CD4-positive, alpha-beta T cell (primary cell): ENCODE measurements at regions not wholly inside any gene's neighbourhood (a gene's known extent, or its start where the extent isn't known, plus 50 kb on each side); places are given as distances from the start of the nearest gene placed in this dataset.

ENCODE experiments used
- ATAC-seq: fragments of 200-7000 bp; cut with Tn5 transposase; one replicate; pipeline ENCODE4 v1.10.0; 2022; ENCODE audit warnings: mild to moderate bottlenecking; ENCODE audit not compliant: poor library complexity
- CTCF ChIA-PET: fragments of 350-600 bp; sonication (Branson Sonifier 250); formaldehyde crosslinking; loops from one replicate; lab custom pipeline; 2021; ENCODE audit warnings: antibody characterized with exemption, inconsistent platforms; lab: Charles Lee
- POLR2A ChIA-PET: fragments of 350-600 bp; sonication (Branson Sonifier 250); formaldehyde crosslinking; loops from one replicate; lab custom pipeline; 2021; ENCODE audit warnings: antibody characterized with exemption, inconsistent platforms; lab: Charles Lee
- DNase-seq, 14 experiments: peaks; one replicate each; pipeline ENCODE4 v3.0.0-alpha.2; 2013 to 2020; ENCODE audit warnings: mixed read lengths in 2 of 14
- H3K27ac ChIP-seq, 2 donors: one replicate each; pipeline versions ENCODE4 v1.5.1 to v1.7.0; 2013; ENCODE audit warnings: low read length in 2 of 2, low read depth in 1 of 2, mild to moderate bottlenecking in 1 of 2
- H3K27me3 ChIP-seq, 2 experiments: 1 replicate in 1 of 2; 2 replicates in 1 of 2; pipeline versions ENCODE4 v1.6.1 to v1.7.0; 2013; ENCODE audit warnings: low read length in 2 of 2, control low read depth in 1 of 2, mild to moderate bottlenecking in 1 of 2, moderate library complexity in 1 of 2; ENCODE audit not compliant: insufficient read depth in 2 of 2, control insufficient read depth in 1 of 2
- H3K36me3 ChIP-seq: one replicate; pipeline ENCODE4 v1.6.1; 2013; ENCODE audit warnings: low read length, control low read depth; ENCODE audit not compliant: insufficient read depth
- H3K4me1 ChIP-seq: one replicate; pipeline ENCODE4 v1.6.1; 2013; ENCODE audit warnings: low read length, control low read depth; ENCODE audit not compliant: insufficient read depth
- H3K4me3 ChIP-seq: one replicate; pipeline ENCODE4 v1.5.1; 2013; ENCODE audit warnings: mild to moderate bottlenecking, low read length, moderate library complexity
- H3K9me3 ChIP-seq, 2 experiments: 1 replicate in 1 of 2; 2 replicates in 1 of 2; pipeline versions ENCODE4 v1.6.1 to v1.7.0; 2013; ENCODE audit warnings: low read length in 2 of 2, mild to moderate bottlenecking in 2 of 2, control low read depth in 1 of 2, moderate library complexity in 1 of 2; ENCODE audit not compliant: control insufficient read depth in 1 of 2, insufficient read depth in 1 of 2
- H3K27ac Mint-ChIP-seq: one replicate; pipeline ENCODE4 v1.8.0; 2020; ENCODE audit warnings: mixed read lengths
- H3K27me3 Mint-ChIP-seq: one replicate; pipeline ENCODE4 v1.8.0; 2021; ENCODE audit warnings: mixed read lengths
- H3K36me3 Mint-ChIP-seq: one replicate; pipeline ENCODE4 v1.8.0; 2021; ENCODE audit warnings: low read depth, mixed read lengths
- H3K4me1 Mint-ChIP-seq: one replicate; pipeline ENCODE4 v1.8.0; 2021; ENCODE audit warnings: low read depth, mixed read lengths
- H3K4me3 Mint-ChIP-seq: one replicate; pipeline ENCODE4 v1.8.0; 2020; ENCODE audit warnings: mild to moderate bottlenecking, mixed read lengths
- H3K9me3 Mint-ChIP-seq: one replicate; pipeline ENCODE4 v1.8.0; 2020; ENCODE audit warnings: mixed read lengths
- intact Hi-C, 2 experiments: fragments of 100-400 bp; cut with DNase I in 1 of 2; cut with micrococcal nuclease in 1 of 2; formaldehyde crosslinking; loops; one replicate each; pipeline versions ENCODE4 v1.15.1 to v1.9.0; 2023 to 2025; cut with DNase I, micrococcal nuclease
- TF ChIP-seq, protein P1 (sequence below): fragments of 200-600 bp; IDR thresholded peaks from one replicate; pipeline ENCODE4 v1.8.0; 2022; ENCODE audit warnings: antibody characterized with exemption, mild to moderate bottlenecking

DNA sequence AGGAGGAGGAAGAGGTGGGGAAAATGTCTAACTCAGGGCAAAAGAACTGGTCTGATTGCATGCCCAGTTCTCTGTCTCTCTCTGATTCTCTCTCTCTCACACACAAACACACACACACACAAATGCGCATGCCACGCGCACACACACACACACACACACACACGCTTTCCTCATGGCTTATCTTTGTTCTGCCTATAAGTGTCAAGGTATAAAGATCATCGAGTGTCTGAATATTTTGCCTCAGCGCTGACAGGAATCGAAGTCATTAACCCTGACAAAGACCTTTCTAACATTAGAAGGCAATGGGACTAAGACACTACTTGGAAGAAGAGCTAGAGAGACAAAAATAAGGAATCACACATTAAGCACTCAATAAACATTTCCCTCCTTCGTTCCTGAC lies 497.1 kb upstream of the KLHL29 start:
- CTCF ChIA-PET: interaction anchor here (0.6 kb wide), 1 partner anchor 24 kb away, joined by 3 read pairs; no protein-coding TSS in a partner anchor
- H3K27me3 Mint-ChIP-seq: peaks cover 8% of the 10 kb centered on the region

DNA sequence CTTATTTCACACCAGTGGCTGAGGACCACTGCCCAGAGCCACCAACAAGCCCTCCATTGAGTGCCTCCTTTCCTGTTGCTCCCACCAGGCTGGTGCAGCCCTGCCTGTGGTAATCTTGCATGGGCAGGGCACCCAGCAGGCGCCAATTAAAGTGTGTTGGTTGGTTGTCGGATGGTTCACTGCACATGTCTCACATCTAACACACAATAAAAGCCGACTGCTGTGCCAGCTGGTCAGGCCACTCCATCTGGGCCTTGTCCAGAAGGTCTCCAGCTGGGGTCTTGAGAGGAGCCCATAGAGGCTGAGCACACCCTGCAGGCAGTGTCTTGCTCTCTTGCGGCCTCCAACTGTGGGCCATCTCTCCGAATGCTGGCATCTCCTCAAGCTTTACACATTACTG lies 494.8 kb upstream of the KLHL29 start:
- Mint-ChIP-seq H3K4me1 (no peaks in the 10 kb centered on the region), H3K27ac (no peak overlapping the region), H3K4me3 (no peak overlapping the region), H3K9me3 (no peaks in the 10 kb centered on the region), H3K27me3 (peaks cover 8% of the 10 kb centered on the region), H3K36me3 (no peaks in the 10 kb centered on the region)
- no peaks in the 10 kb centered on the region for H3K9me3 ChIP-seq
- no peak for DNase-seq
- intact Hi-C loops: no loop called here
- ChIA-PET POLR2A (no interaction called here), CTCF (no interaction called here)
- TF ChIP-seq, protein P1, sequence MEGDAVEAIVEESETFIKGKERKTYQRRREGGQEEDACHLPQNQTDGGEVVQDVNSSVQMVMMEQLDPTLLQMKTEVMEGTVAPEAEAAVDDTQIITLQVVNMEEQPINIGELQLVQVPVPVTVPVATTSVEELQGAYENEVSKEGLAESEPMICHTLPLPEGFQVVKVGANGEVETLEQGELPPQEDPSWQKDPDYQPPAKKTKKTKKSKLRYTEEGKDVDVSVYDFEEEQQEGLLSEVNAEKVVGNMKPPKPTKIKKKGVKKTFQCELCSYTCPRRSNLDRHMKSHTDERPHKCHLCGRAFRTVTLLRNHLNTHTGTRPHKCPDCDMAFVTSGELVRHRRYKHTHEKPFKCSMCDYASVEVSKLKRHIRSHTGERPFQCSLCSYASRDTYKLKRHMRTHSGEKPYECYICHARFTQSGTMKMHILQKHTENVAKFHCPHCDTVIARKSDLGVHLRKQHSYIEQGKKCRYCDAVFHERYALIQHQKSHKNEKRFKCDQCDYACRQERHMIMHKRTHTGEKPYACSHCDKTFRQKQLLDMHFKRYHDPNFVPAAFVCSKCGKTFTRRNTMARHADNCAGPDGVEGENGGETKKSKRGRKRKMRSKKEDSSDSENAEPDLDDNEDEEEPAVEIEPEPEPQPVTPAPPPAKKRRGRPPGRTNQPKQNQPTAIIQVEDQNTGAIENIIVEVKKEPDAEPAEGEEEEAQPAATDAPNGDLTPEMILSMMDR: no peak
- ATAC-seq: no peak
- H3K36me3 ChIP-seq: no peaks in the 10 kb centered on the region
- no peak overlapping the region for H3K27ac ChIP-seq
- H3K27me3 ChIP-seq: no peaks in the 10 kb centered on the region
- no peaks in the 10 kb centered on the region for H3K4me1 ChIP-seq
- H3K4me3 ChIP-seq: no peak overlapping the region

More for the DNA sequence above, 497.1 kb upstream of the KLHL29 start:
- Histone ChIP-seq H3K4me3 (no peak overlapping the region), H3K9me3 (no peaks in the 10 kb centered on the region), H3K27ac (no peak overlapping the region), H3K4me1 (no peaks in the 10 kb centered on the region), H3K36me3 (no peaks in the 10 kb centered on the region), H3K27me3 (no peaks in the 10 kb centered on the region)
- TF ChIP-seq, protein P1: no peak
- Mint-ChIP-seq H3K9me3 (no peaks in the 10 kb centered on the region), H3K4me1 (no peaks in the 10 kb centered on the region), H3K27ac (no peak overlapping the region), H3K4me3 (no peak overlapping the region), H3K36me3 (no peaks in the 10 kb centered on the region)
- DNase-seq (no peak), ATAC-seq (no peak)
- POLR2A ChIA-PET: no interaction called here
- intact Hi-C loops: no loop called here

DNA sequence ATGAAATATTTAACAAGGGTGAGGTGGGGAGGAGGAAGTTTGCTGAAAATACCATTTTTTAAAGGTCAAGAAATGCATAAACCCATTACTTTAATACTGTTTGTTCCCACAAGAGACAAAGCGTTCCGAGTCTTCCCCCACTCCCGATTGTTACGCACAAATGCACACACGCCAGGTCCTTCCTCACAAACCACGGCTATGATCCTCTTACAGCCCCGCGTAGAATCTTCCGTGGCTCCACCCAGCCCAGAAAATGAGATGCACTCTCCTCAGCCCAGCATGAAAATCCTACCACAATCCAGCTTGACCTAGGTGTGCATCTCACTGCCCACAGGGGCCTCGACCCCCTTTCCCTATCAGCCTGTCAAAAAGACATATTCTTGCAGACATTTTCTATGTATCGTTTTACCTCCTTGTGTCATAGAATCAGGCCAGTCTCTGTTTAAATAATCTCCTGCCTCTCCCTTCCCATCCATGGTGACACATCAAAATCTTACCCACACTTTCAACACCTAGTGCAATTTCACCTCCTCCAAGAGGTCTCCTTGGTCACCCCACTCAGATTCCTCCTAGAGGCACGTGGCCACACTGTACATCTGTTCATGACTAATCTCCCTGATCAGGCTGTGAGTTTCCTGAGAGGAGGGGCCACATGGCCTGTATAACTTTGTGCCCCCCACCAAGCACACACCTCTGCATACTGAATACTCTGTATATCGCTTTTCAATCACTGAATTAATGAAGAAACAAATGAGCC lies 491.0 kb upstream of the KLHL29 start:
- Histone ChIP-seq H3K27me3 (no peaks in the 10 kb centered on the region), H3K9me3 (no peaks in the 10 kb centered on the region), H3K36me3 (no peaks in the 10 kb centered on the region), H3K4me3 (no peak overlapping the region), H3K4me1 (no peaks in the 10 kb centered on the region), H3K27ac (no peak overlapping the region)
- H3K27me3 Mint-ChIP-seq: no peaks in the 10 kb centered on the region
- no peaks in the 10 kb centered on the region for H3K4me1 Mint-ChIP-seq
- CTCF ChIA-PET: no interaction called here
- TF ChIP-seq, protein P1: no peak
- H3K27ac Mint-ChIP-seq: no peak overlapping the region
- DNase-seq (no peak), ATAC-seq (no peak)
- no peak overlapping the region for H3K4me3 Mint-ChIP-seq
- POLR2A ChIA-PET: no interaction called here
- no peaks in the 10 kb centered on the region for H3K36me3 Mint-ChIP-seq
- intact Hi-C loops: no loop called here
- no peaks in the 10 kb centered on the region for H3K9me3 Mint-ChIP-seq
